ENCODE measurements at regions not wholly inside any gene's neighbourhood (a gene's known extent, or its start where the extent isn't known, plus 50 kb on each side); places are given as distances from the start of the nearest gene placed in this dataset.

- no peak for TF ChIP-seq CTCF (IDR thresholded peaks at IDR 0.05; ENCODE audit: borderline replicate concordance, control extremely low read depth, extremely low read depth, insufficient read depth, missing control alignments)
- in situ Hi-C loops (cut with MboI; ENCODE audit: low sequenced_read_pairs, unreplicated experiment) = no loop called here
- DNase-seq (ENCODE audit: low spot score) = no peak
Measured at GRCh38 chr12:103050273-103050672, 92.8 kb downstream of the ASCL1 start.

DNA sequence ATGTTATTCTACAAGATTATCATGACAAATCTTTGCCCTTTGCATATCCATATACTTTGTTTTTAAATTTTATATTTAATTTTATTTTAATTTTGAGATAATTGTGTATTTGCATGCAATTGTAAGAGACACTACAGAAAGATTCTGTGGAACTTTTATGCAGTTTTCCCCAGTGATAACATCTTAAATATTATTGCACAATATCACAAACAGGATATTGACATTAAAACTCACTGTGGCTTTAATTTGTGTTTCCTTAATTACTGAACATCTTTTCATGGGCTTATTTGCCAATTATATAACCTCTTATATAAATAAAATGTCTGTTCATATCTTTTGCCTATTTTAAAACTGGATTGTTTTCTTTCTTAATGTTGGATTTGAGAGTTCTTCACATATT lies 95.6 kb downstream of the ASCL1 start:
- in situ Hi-C loops (cut with MboI; ENCODE audit: low sequenced_read_pairs, unreplicated experiment) = no loop called here
- no peak for TF ChIP-seq CTCF (IDR thresholded peaks at IDR 0.05; ENCODE audit: borderline replicate concordance, control extremely low read depth, extremely low read depth, insufficient read depth, missing control alignments)

GRCh38 chr12:103073630-103074029 lies 116.2 kb downstream of the ASCL1 start:
- in situ Hi-C loops (cut with MboI; ENCODE audit: low sequenced_read_pairs, unreplicated experiment) = no loop called here
- no peak for DNase-seq (ENCODE audit: low spot score)
- TF ChIP-seq CTCF (IDR thresholded peaks at IDR 0.05; ENCODE audit: borderline replicate concordance, control extremely low read depth, extremely low read depth, insufficient read depth, missing control alignments) = no peak

More for the DNA sequence above, 95.6 kb downstream of the ASCL1 start:
- DNase-seq (ENCODE audit: low spot score) = no peak

GRCh38 chr12:103075848-103076247 lies 118.4 kb downstream of the ASCL1 start:
- no peak for TF ChIP-seq CTCF (IDR thresholded peaks at IDR 0.05; ENCODE audit: borderline replicate concordance, control extremely low read depth, extremely low read depth, insufficient read depth, missing control alignments)
- DNase-seq (ENCODE audit: low spot score) = no peak
- in situ Hi-C loops (cut with MboI; ENCODE audit: low sequenced_read_pairs, unreplicated experiment) = no loop called here

- TF ChIP-seq CTCF (IDR thresholded peaks at IDR 0.05; ENCODE audit: borderline replicate concordance, control extremely low read depth, extremely low read depth, insufficient read depth, missing control alignments) = no peak
- DNase-seq (ENCODE audit: low spot score) = no peak
- in situ Hi-C loops (cut with MboI; ENCODE audit: low sequenced_read_pairs, unreplicated experiment) = no loop called here
Measured at GRCh38 chr12:103077108-103077773, 119.8 kb downstream of the ASCL1 start.

DNA sequence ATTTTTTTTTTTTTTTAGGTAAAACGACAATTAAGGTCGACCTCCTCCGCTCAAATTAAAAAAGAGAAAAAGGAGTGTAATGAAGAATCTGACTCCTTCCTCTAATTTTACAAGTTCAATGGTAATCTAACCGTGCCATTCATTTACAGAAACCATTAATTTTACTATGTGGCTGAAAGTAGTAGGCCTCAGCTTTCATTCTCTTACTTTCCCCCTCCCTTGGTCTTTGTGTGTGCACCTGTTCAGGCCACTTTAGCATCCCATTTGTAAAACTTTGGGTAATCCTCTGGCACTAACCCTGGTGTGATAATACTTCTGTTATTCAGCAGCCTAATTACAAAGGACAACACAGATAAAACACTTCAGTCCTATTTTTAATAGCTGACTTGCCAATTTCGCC lies 128.1 kb downstream of the ASCL1 start:
- no peak for DNase-seq (ENCODE audit: low spot score)
- in situ Hi-C loops (cut with MboI; ENCODE audit: low sequenced_read_pairs, unreplicated experiment) = no loop called here
- no peak for TF ChIP-seq CTCF (IDR thresholded peaks at IDR 0.05; ENCODE audit: borderline replicate concordance, control extremely low read depth, extremely low read depth, insufficient read depth, missing control alignments)

Measured in GM13976 (cell line).